Lower leg skin (tissue), 4 donors: ENCODE measurements at regions not wholly inside any gene's neighbourhood (a gene's known extent, or its start where the extent isn't known, plus 50 kb on each side); places are given as distances from the start of the nearest gene placed in this dataset.

ENCODE experiments used
- DNase-seq, 2 donors: peaks; one replicate each; pipeline ENCODE4 v3.0.0-alpha.2; 2019; ENCODE audit warnings: low spot score in 2 of 2
- H3K4me3 ChIP-seq: fragments of 200-600 bp; sonication (generic); 2 replicates; pipeline ENCODE4 v1.5.1; 2017; ENCODE audit warnings: mild to moderate bottlenecking, low read depth; ENCODE audit not compliant: poor library complexity, severe bottlenecking
- POLR2A ChIP-seq, 2 donors: fragments of 450-650 bp; IDR thresholded peaks; one replicate each; pipeline ENCODE4 v1.6.1; 2016 to 2017; ENCODE audit warnings: antibody characterized with exemption in 2 of 2, mild to moderate bottlenecking in 1 of 2, moderate library complexity in 1 of 2
- WGBS, 2 donors: methylation state at CpG; one replicate each; pipeline ENCODE4 v1.1.5; 2018; 5-methylcytosine and 5-hydroxymethylcytosine counted together
- intact Hi-C: fragments of 100-400 bp; cut with DNase I; formaldehyde crosslinking; loops from one replicate; pipeline ENCODE4 v1.15.0; 2023; ENCODE audit warnings: low total_unique reads
- TF ChIP-seq, protein P1 (sequence below), 3 donors: fragments of 450-650 bp; IDR thresholded peaks; one replicate each; pipeline ENCODE4 v1.5.1; 2016; ENCODE audit warnings: antibody characterized with exemption in 3 of 3, mild to moderate bottlenecking in 3 of 3, moderate library complexity in 2 of 3

GRCh38 chr3:102599819-102600576, 165.2 kb downstream of the ZPLD1 start:
- no peak for DNase-seq
- H3K4me3 ChIP-seq: no peak overlapping the region
- no peak for TF ChIP-seq POLR2A (IDR thresholded peaks at IDR 0.05)
- TF ChIP-seq, protein P1, sequence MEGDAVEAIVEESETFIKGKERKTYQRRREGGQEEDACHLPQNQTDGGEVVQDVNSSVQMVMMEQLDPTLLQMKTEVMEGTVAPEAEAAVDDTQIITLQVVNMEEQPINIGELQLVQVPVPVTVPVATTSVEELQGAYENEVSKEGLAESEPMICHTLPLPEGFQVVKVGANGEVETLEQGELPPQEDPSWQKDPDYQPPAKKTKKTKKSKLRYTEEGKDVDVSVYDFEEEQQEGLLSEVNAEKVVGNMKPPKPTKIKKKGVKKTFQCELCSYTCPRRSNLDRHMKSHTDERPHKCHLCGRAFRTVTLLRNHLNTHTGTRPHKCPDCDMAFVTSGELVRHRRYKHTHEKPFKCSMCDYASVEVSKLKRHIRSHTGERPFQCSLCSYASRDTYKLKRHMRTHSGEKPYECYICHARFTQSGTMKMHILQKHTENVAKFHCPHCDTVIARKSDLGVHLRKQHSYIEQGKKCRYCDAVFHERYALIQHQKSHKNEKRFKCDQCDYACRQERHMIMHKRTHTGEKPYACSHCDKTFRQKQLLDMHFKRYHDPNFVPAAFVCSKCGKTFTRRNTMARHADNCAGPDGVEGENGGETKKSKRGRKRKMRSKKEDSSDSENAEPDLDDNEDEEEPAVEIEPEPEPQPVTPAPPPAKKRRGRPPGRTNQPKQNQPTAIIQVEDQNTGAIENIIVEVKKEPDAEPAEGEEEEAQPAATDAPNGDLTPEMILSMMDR (IDR thresholded peaks at IDR 0.05): no peak
- WGBS, 2 donors: 89 to 92% methylated on average over 7 of the region's 7 CpGs
- intact Hi-C loops: loop anchor here (10.0 kb wide), 1 partner anchor 1855 kb away; no protein-coding TSS in a partner anchor

DNA sequence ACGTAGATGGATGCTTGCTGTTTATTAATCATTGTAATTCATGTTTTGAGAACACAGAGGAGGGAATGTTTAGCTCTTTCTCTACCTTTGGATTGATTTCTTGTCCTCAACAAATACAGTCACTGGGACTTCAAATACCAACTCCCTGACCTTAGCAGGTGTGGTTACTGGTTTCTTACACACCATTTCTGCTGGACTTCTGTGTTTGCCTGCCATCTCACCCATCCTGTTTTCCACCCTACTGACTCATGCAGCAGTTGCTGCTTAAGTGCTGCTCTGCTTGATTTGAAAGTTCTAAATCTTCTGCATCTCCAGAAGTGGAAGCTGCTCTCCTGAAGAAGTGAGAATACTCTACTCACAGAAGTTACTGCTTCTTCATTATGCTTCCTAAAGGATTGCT, 170.3 kb downstream of the ZPLD1 start:
- H3K4me3 ChIP-seq: no peak overlapping the region
- TF ChIP-seq, protein P1 (IDR thresholded peaks at IDR 0.05): no peak
- TF ChIP-seq POLR2A (IDR thresholded peaks at IDR 0.05): no peak
- intact Hi-C loops: loop anchor here (10.0 kb wide), 1 partner anchor 1860 kb away; no protein-coding TSS in a partner anchor
- DNase-seq: no peak
- WGBS, 2 donors: 64 to 76% methylated on average over 1 of the region's 1 CpG

GRCh38 chr3:102608875-102609274, 174.1 kb downstream of the ZPLD1 start:
- intact Hi-C loops: loop anchor here (10.0 kb wide), 1 partner anchor 1864 kb away; no protein-coding TSS in a partner anchor
- WGBS, 2 donors: 37 to 58% methylated on average over 2 of the region's 2 CpGs
- no peak overlapping the region for H3K4me3 ChIP-seq
- DNase-seq: no peak
- TF ChIP-seq, protein P1 (IDR thresholded peaks at IDR 0.05): no peak
- TF ChIP-seq POLR2A (IDR thresholded peaks at IDR 0.05): no peak

DNA sequence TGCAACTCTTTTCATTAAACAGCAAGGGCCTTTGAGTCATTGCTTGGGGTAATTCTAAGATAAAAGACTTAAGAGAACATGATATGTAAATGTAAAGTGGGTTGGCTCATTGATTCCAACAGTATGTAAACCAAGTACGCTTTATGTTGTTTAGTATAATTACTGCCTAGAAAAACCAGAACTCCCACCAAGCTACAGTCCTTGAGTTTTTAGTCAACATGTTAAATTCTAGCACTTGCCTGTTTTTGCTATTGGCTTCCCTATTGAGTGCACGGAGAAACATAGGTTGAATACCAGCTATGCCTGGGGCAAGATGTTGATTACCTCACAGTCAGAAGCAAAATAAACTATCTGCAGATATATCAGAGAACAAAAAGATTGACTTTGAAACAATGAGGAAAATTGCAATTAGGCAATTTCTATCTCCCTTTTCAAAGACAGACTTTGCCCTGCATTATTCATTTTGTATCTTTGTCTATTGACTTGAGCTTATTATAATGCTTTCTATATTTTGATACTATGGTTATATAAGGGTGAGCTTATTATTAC, 179.3 kb downstream of the ZPLD1 start:
- whole genome bisulfite sequencing, 2 donors: 43 to 45% methylated on average over 2 of the region's 2 CpGs
- no peak for DNase-seq
- intact Hi-C loops: no loop called here
- TF ChIP-seq, protein P1 (IDR thresholded peaks at IDR 0.05): no peak
- no peak for TF ChIP-seq POLR2A (IDR thresholded peaks at IDR 0.05)
- no peak overlapping the region for H3K4me3 ChIP-seq

DNA sequence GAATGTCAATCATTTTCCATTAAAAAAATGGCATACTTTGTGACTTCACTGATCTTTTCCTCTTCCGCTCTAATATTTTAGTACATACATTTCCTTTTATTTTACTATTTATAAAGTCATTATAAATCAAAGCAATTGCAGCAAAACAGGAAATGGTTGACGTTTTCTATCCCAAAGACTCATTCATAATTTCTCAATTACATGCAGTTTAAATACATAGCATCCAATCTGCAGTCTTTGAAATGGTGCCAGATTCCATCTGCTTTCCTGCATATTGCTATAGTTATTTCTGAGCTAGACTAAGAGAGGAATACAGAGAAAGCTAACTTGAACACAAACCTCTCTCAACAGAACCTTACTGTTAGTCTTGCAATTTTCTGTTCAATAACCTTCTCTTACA, 179.8 kb downstream of the ZPLD1 start:
- H3K4me3 ChIP-seq: no peak overlapping the region
- 11 to 14% methylated on average over 2 of the region's 2 CpGs for WGBS, 2 donors
- intact Hi-C loops: no loop called here
- DNase-seq: no peak
- TF ChIP-seq POLR2A (IDR thresholded peaks at IDR 0.05): no peak
- TF ChIP-seq, protein P1 (IDR thresholded peaks at IDR 0.05): no peak
